ENCODE measurements at regions not wholly inside any gene's neighbourhood (a gene's known extent, or its start where the extent isn't known, plus 50 kb on each side); places are given as distances from the start of the nearest gene placed in this dataset.

DNA sequence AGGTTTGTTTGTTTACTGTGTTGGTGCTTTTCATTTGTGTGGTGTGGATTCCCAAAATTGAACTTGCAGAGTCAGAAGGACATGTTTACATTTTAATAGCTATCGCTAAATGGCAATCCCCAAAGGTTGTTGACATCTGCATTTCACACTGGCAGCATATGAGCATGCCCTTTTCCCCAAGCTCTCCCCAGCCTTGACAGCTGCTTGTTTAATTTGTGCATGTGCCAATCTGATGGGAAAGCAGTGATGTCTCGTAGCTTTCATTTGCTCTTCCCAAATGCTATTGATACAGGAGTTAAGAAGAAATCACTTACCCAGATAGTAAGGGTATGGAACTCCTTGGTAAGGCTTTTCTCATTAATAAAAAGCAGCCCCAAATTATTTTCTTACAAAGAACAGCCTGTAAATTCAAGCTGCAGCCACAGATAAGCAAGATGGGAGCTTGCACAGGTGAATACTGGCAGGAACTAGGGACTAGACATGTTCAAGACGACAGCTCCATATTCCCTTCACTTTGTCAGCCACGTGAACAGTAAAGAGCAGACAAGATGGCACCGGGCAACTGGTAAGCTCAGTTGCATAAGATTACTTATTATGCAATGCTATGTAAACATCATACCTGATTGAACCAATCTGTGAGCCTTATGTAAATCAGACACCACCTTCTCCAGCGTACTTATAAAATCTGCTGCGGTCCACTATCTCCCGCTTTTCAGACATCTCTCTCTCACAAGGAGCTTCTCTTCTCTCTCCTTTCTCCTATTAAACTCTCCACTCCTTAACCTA, 87.4 kb downstream of the IGLL5 start:
- TF ChIP-seq SIN3A (IDR thresholded peaks at IDR 0.05; ENCODE audit: borderline replicate concordance, insufficient read depth, low read depth, low read length): no peak
- TF ChIP-seq, protein P1, sequence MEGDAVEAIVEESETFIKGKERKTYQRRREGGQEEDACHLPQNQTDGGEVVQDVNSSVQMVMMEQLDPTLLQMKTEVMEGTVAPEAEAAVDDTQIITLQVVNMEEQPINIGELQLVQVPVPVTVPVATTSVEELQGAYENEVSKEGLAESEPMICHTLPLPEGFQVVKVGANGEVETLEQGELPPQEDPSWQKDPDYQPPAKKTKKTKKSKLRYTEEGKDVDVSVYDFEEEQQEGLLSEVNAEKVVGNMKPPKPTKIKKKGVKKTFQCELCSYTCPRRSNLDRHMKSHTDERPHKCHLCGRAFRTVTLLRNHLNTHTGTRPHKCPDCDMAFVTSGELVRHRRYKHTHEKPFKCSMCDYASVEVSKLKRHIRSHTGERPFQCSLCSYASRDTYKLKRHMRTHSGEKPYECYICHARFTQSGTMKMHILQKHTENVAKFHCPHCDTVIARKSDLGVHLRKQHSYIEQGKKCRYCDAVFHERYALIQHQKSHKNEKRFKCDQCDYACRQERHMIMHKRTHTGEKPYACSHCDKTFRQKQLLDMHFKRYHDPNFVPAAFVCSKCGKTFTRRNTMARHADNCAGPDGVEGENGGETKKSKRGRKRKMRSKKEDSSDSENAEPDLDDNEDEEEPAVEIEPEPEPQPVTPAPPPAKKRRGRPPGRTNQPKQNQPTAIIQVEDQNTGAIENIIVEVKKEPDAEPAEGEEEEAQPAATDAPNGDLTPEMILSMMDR (IDR thresholded peaks at IDR 0.05): no peak
